ENCODE measurements at regions not wholly inside any gene's neighbourhood (a gene's known extent, or its start where the extent isn't known, plus 50 kb on each side); places are given as distances from the start of the nearest gene placed in this dataset.
"Not testable (repeated sequence)": the region's sequence is repeated elsewhere in the genome, so short reads cannot be mapped to it uniquely, and the experiment has no call there.

- TF ChIP-seq CTCF (IDR thresholded peaks at IDR 0.05; ENCODE audit: insufficient read depth, low read length, poor library complexity, severe bottlenecking); EZH2phosphoT487 (conservative IDR thresholded peaks at IDR 0.05; ENCODE audit: low read length): not testable (repeated sequence)
Observed at GRCh38 chr5:166145107-166145506, 2146.3 kb upstream of the WWC1 start.

Data from SU-DHL-6 (cell line).